A549 (cell line): ENCODE measurements at regions not wholly inside any gene's neighbourhood (a gene's known extent, or its start where the extent isn't known, plus 50 kb on each side); places are given as distances from the start of the nearest gene placed in this dataset.

ENCODE experiments used
- ATAC-seq, 2 experiments: fragments of 200-7000 bp in 1 of 2; fragments of >200 bp in 1 of 2; cut with Nextera tagmentation in 1 of 2; cut with Tn5 transposase in 1 of 2; 3 replicates each; pipeline versions ENCODE4 v1.8.0 to v1.9.1; 2018 to 2020; ENCODE audit warnings: mild to moderate bottlenecking in 1 of 2, moderate library complexity in 1 of 2
- CTCF ChIA-PET: fragments of 300-600 bp; sonication (Branson Sonifier 250); formaldehyde crosslinking; extraction: SDS; loops from one replicate; lab custom pipeline; 2021; ENCODE audit warnings: antibody characterized with exemption, inconsistent platforms; lab: Yijun Ruan, JAX
- POLR2A ChIA-PET: fragments of 350-600 bp; formaldehyde crosslinking; extraction: SDS; loops from one replicate; lab custom pipeline; 2021; ENCODE audit warnings: antibody characterized with exemption, inconsistent platforms; lab: Yijun Ruan, JAX
- DNase-seq, 2 experiments: peaks; one replicate each; pipeline versions ENCODE4 v3.0.0 to v3.0.0-alpha.2; 2011 to 2016; ENCODE audit warnings: low read depth in 1 of 2, low spot score in 1 of 2
- FAIRE-seq: peaks from 2 replicates; lab custom pipeline; 2011; peaks lifted over from hg19 to GRCh38; lab: Jason Lieb, UNC
- H3K27ac ChIP-seq, 2 experiments: fragments of >200 bp; sonication (Bioruptor Twin); formaldehyde crosslinking; 3 replicates each; pipeline ENCODE4 v1.5.1; 2016 to 2017
- H3K4me1 ChIP-seq: fragments of >200 bp; sonication (Bioruptor Twin); formaldehyde crosslinking; 3 replicates; pipeline ENCODE4 v1.6.1; 2016
- H3K4me2 ChIP-seq: fragments of >200 bp; sonication (Bioruptor Twin); formaldehyde crosslinking; 3 replicates; pipeline ENCODE4 v1.6.1; 2016
- H3K4me3 ChIP-seq: fragments of >200 bp; sonication (Bioruptor Twin); formaldehyde crosslinking; 3 replicates; pipeline ENCODE4 v1.5.1; 2016
- H3K9me3 ChIP-seq: fragments of >200 bp; sonication (Bioruptor Twin); formaldehyde crosslinking; 3 replicates; pipeline ENCODE4 v1.6.1; 2016
- BHLHE40 ChIP-seq: IDR thresholded peaks from 2 replicates; pipeline ENCODE4 v1.6.1; 2012; ENCODE audit warnings: low read depth, low read length, inconsistent platforms
- CBX2 ChIP-seq: fragments of 200-600 bp; sonication (generic); IDR thresholded peaks from 2 replicates; pipeline ENCODE4 v1.6.1; 2016; ENCODE audit warnings: low read depth, mild to moderate bottlenecking, borderline replicate concordance
- EHMT2 ChIP-seq: fragments of 200-600 bp; sonication (generic); IDR thresholded peaks from 2 replicates; pipeline ENCODE4 v1.6.1; 2016; ENCODE audit warnings: antibody characterized with exemption, low read depth, mild to moderate bottlenecking, moderate library complexity
- FOSB ChIP-seq: fragments of 250-450 bp; sonication (Bioruptor Pico); IDR thresholded peaks from 2 replicates; pipeline ENCODE4 v1.5.0; 2020; ENCODE audit warnings: mild to moderate bottlenecking, moderate library complexity
- HDAC2 ChIP-seq: fragments of 200-600 bp; sonication (generic); IDR thresholded peaks from 2 replicates; pipeline ENCODE4 v1.6.1; 2016
- HEYL ChIP-seq: fragments of 250-450 bp; sonication (Bioruptor Pico); IDR thresholded peaks from 2 replicates; pipeline ENCODE4 v1.8.0; 2021; ENCODE audit warnings: mild to moderate bottlenecking, moderate library complexity
- HOXA7 ChIP-seq: fragments of 250-450 bp; sonication (Bioruptor Pico); IDR thresholded peaks from 2 replicates; pipeline ENCODE4 v1.5.0; 2020; ENCODE audit warnings: mild to moderate bottlenecking, moderate library complexity
- HOXB13 ChIP-seq: fragments of 250-450 bp; sonication (Bioruptor Pico); IDR thresholded peaks from 2 replicates; pipeline ENCODE4 v1.5.0; 2020; ENCODE audit warnings: low read depth, mild to moderate bottlenecking, moderate library complexity
- KDM5A ChIP-seq: fragments of 200-600 bp; sonication (generic); IDR thresholded peaks from 2 replicates; pipeline ENCODE4 v1.6.1; 2016; ENCODE audit warnings: antibody characterized with exemption, mild to moderate bottlenecking
- MYC ChIP-seq: IDR thresholded peaks from 2 replicates; pipeline ENCODE4 v1.6.1; 2012; ENCODE audit warnings: mild to moderate bottlenecking, inconsistent platforms, low read length, improper control_type of control experiment, borderline replicate concordance
- NPAS2 ChIP-seq: fragments of 250-450 bp; sonication (Bioruptor Pico); IDR thresholded peaks from 2 replicates; pipeline ENCODE4 v1.8.0; 2022; ENCODE audit warnings: mild to moderate bottlenecking, moderate library complexity, borderline replicate concordance
- NR3C1 ChIP-seq: fragments of >200 bp; sonication (Bioruptor Twin); formaldehyde crosslinking; IDR thresholded peaks from 3 replicates; pipeline ENCODE4 v1.6.1; 2017
- RAD21 ChIP-seq, 2 experiments: fragments of >200 bp in 1 of 2; sonication (Bioruptor Twin) in 1 of 2; formaldehyde crosslinking in 1 of 2; IDR thresholded peaks in 1 of 2; conservative IDR thresholded peaks in 1 of 2; 2 replicates in 1 of 2; 3 replicates in 1 of 2; pipeline ENCODE4 v1.6.1; 2012 to 2018; ENCODE audit warnings: inconsistent platforms in 1 of 2
- RNF2 ChIP-seq: fragments of 200-600 bp; sonication (generic); IDR thresholded peaks from 2 replicates; pipeline ENCODE4 v1.6.1; 2016; ENCODE audit warnings: low read depth, mild to moderate bottlenecking, antibody characterized with exemption, moderate library complexity, borderline replicate concordance
- TFCP2L1 ChIP-seq: fragments of 250-450 bp; sonication (Bioruptor Pico); IDR thresholded peaks from 2 replicates; pipeline ENCODE4 v1.5.0; 2021; ENCODE audit warnings: mild to moderate bottlenecking
- TP53 ChIP-seq: fragments of 250-450 bp; sonication (Bioruptor Pico); IDR thresholded peaks from 2 replicates; pipeline ENCODE4 v1.5.0; 2021; ENCODE audit warnings: mild to moderate bottlenecking, moderate library complexity
- ZC3H11A ChIP-seq: fragments of 450-650 bp; IDR thresholded peaks from 2 replicates; pipeline ENCODE4 v1.6.1; 2014; ENCODE audit warnings: antibody characterized with exemption, mild to moderate bottlenecking
- ZFP36 ChIP-seq: fragments of 450-650 bp; IDR thresholded peaks from 2 replicates; pipeline ENCODE4 v1.6.1; 2014; ENCODE audit warnings: borderline replicate concordance; ENCODE audit not compliant: partially characterized antibody
- ZNF302 ChIP-seq: fragments of 250-450 bp; sonication (Bioruptor Pico); IDR thresholded peaks from 2 replicates; pipeline ENCODE4 v1.9.0; 2021; ENCODE audit warnings: inconsistent platforms, mild to moderate bottlenecking, moderate library complexity
- WGBS: methylation state at CpG from one replicate; pipeline ENCODE4 v1.1.6; 2017; ENCODE audit errors: missing lambda C conversion rate; 5-methylcytosine and 5-hydroxymethylcytosine counted together
- TF ChIP-seq, protein P1 (sequence below): IDR thresholded peaks from 2 replicates; pipeline ENCODE4 v1.6.1; 2012
- TF ChIP-seq, protein P2 (sequence below): fragments of 450-650 bp; IDR thresholded peaks from 2 replicates; pipeline ENCODE4 v1.6.1; 2014; ENCODE audit warnings: antibody characterized with exemption
- TF ChIP-seq, protein P3 (sequence below): fragments of 200-600 bp; sonication (generic); IDR thresholded peaks from 2 replicates; pipeline ENCODE4 v1.6.1; 2016; ENCODE audit warnings: antibody characterized with exemption, mild to moderate bottlenecking, moderate library complexity
- TF ChIP-seq, protein P4 (sequence below): fragments of 250-450 bp; sonication (Bioruptor Pico); IDR thresholded peaks from 2 replicates; pipeline ENCODE4 v1.5.0; 2020; ENCODE audit warnings: low read depth, mild to moderate bottlenecking, moderate library complexity
- TF ChIP-seq, protein P5 (sequence below): fragments of >200 bp; sonication (Bioruptor Twin); formaldehyde crosslinking; IDR thresholded peaks from 3 replicates; pipeline ENCODE4 v1.6.1; 2016

DNA sequence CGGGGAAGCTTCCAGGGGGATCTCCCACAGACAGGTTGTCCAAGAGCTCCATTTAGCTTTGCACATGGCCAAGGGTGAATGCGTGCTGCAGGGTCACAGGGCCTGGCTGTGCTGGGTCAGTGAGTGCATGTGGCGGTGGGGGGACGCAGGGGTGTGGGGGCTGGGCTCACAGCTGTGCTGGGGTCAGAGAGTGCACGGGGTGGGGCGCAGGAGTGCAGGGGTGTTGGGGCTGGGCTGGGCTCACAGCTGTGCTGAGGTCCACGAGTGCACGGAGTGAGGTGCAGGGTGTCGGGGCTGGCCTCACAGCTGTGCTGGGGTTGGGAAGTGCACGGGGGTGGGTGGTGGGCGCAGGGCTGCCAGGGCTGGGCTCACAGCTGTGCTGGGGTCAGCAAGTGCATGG is 557.7 kb downstream of the BRD1 start:
- no peak overlapping the region for H3K4me2 ChIP-seq
- CTCF ChIA-PET = interaction anchor here (1.4 kb wide), 1 partner anchor 35 kb away, joined by 5 read pairs; no protein-coding TSS in a partner anchor
- DNase-seq (no peak), FAIRE-seq (no peak), ATAC-seq (no peak)
- no peaks in the 10 kb centered on the region for H3K9me3 ChIP-seq
- POLR2A ChIA-PET = no interaction called here
- H3K27ac ChIP-seq = no peak overlapping the region
- no peaks in the 10 kb centered on the region for H3K4me1 ChIP-seq
- WGBS = 20% methylated on average over 1 of the region's 11 CpGs
- TF ChIP-seq HDAC2 (no peak), HEYL (CRISPR knock-in tag) (no peak), ZNF302 (CRISPR knock-in tag) (no peak), TP53 (no peak), MYC (no peak)
- TF ChIP-seq, protein P1, sequence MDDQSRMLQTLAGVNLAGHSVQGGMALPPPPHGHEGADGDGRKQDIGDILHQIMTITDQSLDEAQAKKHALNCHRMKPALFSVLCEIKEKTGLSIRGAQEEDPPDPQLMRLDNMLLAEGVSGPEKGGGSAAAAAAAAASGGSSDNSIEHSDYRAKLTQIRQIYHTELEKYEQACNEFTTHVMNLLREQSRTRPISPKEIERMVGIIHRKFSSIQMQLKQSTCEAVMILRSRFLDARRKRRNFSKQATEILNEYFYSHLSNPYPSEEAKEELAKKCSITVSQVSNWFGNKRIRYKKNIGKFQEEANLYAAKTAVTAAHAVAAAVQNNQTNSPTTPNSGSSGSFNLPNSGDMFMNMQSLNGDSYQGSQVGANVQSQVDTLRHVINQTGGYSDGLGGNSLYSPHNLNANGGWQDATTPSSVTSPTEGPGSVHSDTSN = no peak
- no peak overlapping the region for H3K4me3 ChIP-seq

DNA sequence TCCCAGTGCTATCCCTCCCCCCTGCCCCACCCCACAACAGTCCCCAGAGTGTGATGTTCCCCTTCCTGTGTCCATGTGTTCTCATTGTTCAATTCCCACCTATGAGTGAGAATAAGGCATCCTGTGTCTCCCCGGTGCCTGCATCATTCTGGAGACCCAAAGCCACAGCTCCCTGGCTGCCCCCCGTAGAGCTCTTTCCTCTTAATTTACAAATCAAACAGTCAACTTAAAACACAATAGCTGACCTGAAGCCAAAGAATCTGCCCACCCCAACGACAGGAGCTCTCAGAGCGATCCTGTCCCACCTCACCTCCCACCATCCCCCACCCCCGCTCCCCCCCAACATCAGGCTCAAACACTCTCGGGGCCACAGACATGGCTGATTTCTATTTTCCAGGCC is 558.3 kb downstream of the BRD1 start:
- CTCF ChIA-PET = interaction anchor here (1.4 kb wide), 1 partner anchor 36 kb away, joined by 5 read pairs; no protein-coding TSS in a partner anchor
- no peak for FAIRE-seq

DNA sequence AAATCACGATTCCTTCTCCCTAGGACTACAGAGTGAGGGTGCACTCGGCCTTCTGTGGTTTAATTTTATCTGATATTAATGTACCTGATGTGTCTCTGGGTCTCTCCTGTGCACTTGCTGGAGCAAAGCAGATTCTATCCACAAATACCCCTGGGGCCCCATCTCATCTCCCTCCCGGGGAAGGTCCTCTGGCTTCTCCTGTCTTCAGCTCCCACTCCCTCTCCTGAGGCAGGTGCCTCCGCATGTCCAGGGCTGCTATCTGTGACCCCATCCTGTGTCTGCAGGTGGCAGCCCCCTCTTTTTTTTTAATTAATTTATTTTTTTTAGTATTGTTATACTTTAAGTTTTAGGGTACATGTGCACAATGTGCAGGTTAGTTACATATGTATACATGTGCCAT is 558.7 kb downstream of the BRD1 start:
- H3K9me3 ChIP-seq = no peaks in the 10 kb centered on the region
- H3K4me3 ChIP-seq = no peak overlapping the region
- 38% methylated on average over 4 of the region's 4 CpGs for WGBS
- H3K27ac ChIP-seq = no peak overlapping the region
- ATAC-seq = no peak
- FAIRE-seq = no peak
- no peak for DNase-seq
- TF ChIP-seq HOXB13 (no peak), RAD21 (conservative IDR thresholded peaks at IDR 0.05 in 1 of 2, IDR thresholded peaks at IDR 0.05 in 1 of 2) (no peak), NPAS2 (CRISPR knock-in tag) (no peak), HOXA7 (CRISPR knock-in tag) (no peak), FOSB (no peak)
- TF ChIP-seq, protein P2, sequence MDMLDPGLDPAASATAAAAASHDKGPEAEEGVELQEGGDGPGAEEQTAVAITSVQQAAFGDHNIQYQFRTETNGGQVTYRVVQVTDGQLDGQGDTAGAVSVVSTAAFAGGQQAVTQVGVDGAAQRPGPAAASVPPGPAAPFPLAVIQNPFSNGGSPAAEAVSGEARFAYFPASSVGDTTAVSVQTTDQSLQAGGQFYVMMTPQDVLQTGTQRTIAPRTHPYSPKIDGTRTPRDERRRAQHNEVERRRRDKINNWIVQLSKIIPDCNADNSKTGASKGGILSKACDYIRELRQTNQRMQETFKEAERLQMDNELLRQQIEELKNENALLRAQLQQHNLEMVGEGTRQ = no peak
- TF ChIP-seq, all 56 proteins: peak for 0
- Histone ChIP-seq H3K4me1 (no peaks in the 10 kb centered on the region), H3K4me2 (no peak overlapping the region)
- ChIA-PET POLR2A (no interaction called here), CTCF (no interaction called here)

More for the DNA sequence above, 558.3 kb downstream of the BRD1 start:
- ATAC-seq (no peak), DNase-seq (no peak)
- WGBS = 24% methylated on average over 5 of the region's 6 CpGs
- no peaks in the 10 kb centered on the region for H3K4me1 ChIP-seq
- no peak overlapping the region for H3K4me3 ChIP-seq
- TF ChIP-seq BHLHE40 (no peak), ZFP36 (no peak), ZC3H11A (no peak), EHMT2 (no peak), TP53 (no peak), NR3C1 (no peak), NPAS2 (CRISPR knock-in tag) (no peak), KDM5A (no peak), RNF2 (no peak), TFCP2L1 (no peak), CBX2 (no peak)
- TF ChIP-seq, protein P3, sequence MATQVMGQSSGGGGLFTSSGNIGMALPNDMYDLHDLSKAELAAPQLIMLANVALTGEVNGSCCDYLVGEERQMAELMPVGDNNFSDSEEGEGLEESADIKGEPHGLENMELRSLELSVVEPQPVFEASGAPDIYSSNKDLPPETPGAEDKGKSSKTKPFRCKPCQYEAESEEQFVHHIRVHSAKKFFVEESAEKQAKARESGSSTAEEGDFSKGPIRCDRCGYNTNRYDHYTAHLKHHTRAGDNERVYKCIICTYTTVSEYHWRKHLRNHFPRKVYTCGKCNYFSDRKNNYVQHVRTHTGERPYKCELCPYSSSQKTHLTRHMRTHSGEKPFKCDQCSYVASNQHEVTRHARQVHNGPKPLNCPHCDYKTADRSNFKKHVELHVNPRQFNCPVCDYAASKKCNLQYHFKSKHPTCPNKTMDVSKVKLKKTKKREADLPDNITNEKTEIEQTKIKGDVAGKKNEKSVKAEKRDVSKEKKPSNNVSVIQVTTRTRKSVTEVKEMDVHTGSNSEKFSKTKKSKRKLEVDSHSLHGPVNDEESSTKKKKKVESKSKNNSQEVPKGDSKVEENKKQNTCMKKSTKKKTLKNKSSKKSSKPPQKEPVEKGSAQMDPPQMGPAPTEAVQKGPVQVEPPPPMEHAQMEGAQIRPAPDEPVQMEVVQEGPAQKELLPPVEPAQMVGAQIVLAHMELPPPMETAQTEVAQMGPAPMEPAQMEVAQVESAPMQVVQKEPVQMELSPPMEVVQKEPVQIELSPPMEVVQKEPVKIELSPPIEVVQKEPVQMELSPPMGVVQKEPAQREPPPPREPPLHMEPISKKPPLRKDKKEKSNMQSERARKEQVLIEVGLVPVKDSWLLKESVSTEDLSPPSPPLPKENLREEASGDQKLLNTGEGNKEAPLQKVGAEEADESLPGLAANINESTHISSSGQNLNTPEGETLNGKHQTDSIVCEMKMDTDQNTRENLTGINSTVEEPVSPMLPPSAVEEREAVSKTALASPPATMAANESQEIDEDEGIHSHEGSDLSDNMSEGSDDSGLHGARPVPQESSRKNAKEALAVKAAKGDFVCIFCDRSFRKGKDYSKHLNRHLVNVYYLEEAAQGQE = no peak
- TF ChIP-seq, protein P4, sequence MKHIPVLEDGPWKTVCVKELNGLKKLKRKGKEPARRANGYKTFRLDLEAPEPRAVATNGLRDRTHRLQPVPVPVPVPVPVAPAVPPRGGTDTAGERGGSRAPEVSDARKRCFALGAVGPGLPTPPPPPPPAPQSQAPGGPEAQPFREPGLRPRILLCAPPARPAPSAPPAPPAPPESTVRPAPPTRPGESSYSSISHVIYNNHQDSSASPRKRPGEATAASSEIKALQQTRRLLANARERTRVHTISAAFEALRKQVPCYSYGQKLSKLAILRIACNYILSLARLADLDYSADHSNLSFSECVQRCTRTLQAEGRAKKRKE = no peak
- TF ChIP-seq, protein P5, sequence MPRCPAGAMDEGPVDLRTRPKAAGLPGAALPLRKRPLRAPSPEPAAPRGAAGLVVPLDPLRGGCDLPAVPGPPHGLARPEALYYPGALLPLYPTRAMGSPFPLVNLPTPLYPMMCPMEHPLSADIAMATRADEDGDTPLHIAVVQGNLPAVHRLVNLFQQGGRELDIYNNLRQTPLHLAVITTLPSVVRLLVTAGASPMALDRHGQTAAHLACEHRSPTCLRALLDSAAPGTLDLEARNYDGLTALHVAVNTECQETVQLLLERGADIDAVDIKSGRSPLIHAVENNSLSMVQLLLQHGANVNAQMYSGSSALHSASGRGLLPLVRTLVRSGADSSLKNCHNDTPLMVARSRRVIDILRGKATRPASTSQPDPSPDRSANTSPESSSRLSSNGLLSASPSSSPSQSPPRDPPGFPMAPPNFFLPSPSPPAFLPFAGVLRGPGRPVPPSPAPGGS = no peak
- POLR2A ChIA-PET = no interaction called here
- no peak overlapping the region for H3K27ac ChIP-seq
- no peak overlapping the region for H3K4me2 ChIP-seq
- no peaks in the 10 kb centered on the region for H3K9me3 ChIP-seq
